ENCODE measurements at regions not wholly inside any gene's neighbourhood (a gene's known extent, or its start where the extent isn't known, plus 50 kb on each side); places are given as distances from the start of the nearest gene placed in this dataset.

DNA sequence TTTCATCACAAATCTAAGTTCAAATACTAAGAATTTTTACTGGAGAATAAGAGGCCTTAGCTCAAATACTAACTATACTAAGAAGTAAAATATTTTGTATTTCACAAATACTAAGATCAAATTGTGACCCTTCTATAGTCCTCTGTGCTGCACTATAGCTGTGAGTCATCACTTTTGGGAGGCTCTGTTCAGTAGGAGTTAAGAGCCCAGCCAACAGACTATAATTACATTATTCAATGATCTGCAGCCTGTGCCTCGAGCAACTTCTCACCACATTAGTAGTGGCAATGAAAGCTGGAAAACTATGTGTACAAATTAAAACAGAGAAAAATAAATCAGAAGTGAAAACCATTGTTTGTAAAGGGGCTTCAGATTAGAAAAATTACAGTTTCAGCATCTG lies 147.3 kb upstream of the GPC6 start:
- H3K27me3 ChIP-seq (replicated peaks in 1 of 4; ENCODE audit: control insufficient read depth in 3 of 4, extremely low read depth in 1 of 4, insufficient read depth in 3 of 4, low read length in 3 of 4), result no peaks in the 10 kb centered on the region
- TF ChIP-seq EP300 (IDR thresholded peaks at IDR 0.05; ENCODE audit: borderline replicate concordance in 1 of 2, low read depth in 2 of 2, low read length in 2 of 2), result no peak
- TF ChIP-seq CREB1 (IDR thresholded peaks at IDR 0.05), result no peak
- TF ChIP-seq HDAC6 (IDR thresholded peaks at IDR 0.05; ENCODE audit: low read depth, low read length), result no peak
- no peak for TF ChIP-seq JUND (IDR thresholded peaks at IDR 0.05; ENCODE audit: low read length)
- TF ChIP-seq SIN3A (conservative IDR thresholded peaks at IDR 0.05 in 1 of 2, IDR thresholded peaks at IDR 0.05 in 1 of 2; ENCODE audit: low read depth in 1 of 2, low read length in 2 of 2), result no peak
- TF ChIP-seq MAX (IDR thresholded peaks at IDR 0.05), result no peak
- TF ChIP-seq TAF7 (optimal IDR thresholded peaks at IDR 0.05; ENCODE audit: borderline replicate concordance, low read depth, low read length), result no peak
- no peak for TF ChIP-seq EZH2 (IDR thresholded peaks at IDR 0.05; ENCODE audit: low read depth, low read length, severe bottlenecking)
- TF ChIP-seq, protein P1, sequence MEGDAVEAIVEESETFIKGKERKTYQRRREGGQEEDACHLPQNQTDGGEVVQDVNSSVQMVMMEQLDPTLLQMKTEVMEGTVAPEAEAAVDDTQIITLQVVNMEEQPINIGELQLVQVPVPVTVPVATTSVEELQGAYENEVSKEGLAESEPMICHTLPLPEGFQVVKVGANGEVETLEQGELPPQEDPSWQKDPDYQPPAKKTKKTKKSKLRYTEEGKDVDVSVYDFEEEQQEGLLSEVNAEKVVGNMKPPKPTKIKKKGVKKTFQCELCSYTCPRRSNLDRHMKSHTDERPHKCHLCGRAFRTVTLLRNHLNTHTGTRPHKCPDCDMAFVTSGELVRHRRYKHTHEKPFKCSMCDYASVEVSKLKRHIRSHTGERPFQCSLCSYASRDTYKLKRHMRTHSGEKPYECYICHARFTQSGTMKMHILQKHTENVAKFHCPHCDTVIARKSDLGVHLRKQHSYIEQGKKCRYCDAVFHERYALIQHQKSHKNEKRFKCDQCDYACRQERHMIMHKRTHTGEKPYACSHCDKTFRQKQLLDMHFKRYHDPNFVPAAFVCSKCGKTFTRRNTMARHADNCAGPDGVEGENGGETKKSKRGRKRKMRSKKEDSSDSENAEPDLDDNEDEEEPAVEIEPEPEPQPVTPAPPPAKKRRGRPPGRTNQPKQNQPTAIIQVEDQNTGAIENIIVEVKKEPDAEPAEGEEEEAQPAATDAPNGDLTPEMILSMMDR (IDR thresholded peaks at IDR 0.05; ENCODE audit: control extremely low read depth in 1 of 3, insufficient read depth in 1 of 3, low read depth in 1 of 3, low read length in 3 of 3), result no peak
- TF ChIP-seq GABPA (IDR thresholded peaks at IDR 0.05; ENCODE audit: borderline replicate concordance, insufficient read depth, low read length), result no peak
- H3K27ac ChIP-seq (ENCODE audit: low read depth, low read length), result no peak overlapping the region
- H4K5ac ChIP-seq (ENCODE audit: insufficient read length, low read depth, low read length), result no peak overlapping the region
- no peaks in the 10 kb centered on the region for H3K23me2 ChIP-seq (ENCODE audit: low read depth, low read length)
- no peak overlapping the region for H4K91ac ChIP-seq (replicated peaks; ENCODE audit: insufficient read length, low read length)
- H3K14ac ChIP-seq (ENCODE audit: insufficient read length), result no peak overlapping the region
- H3K79me2 ChIP-seq (ENCODE audit: control insufficient read depth in 1 of 2, insufficient read depth in 2 of 2, low read length in 2 of 2), result no peaks in the 10 kb centered on the region
- no peaks in the 10 kb centered on the region for H3K36me3 ChIP-seq (ENCODE audit: control insufficient read depth in 2 of 4, insufficient read depth in 4 of 4, low read length in 3 of 4)
- H4K20me1 ChIP-seq (replicated peaks in 1 of 2; ENCODE audit: control insufficient read depth in 1 of 2, insufficient read depth in 2 of 2, low read length in 2 of 2), result no peaks in the 10 kb centered on the region
- no peak overlapping the region for H2BK120ac ChIP-seq (replicated peaks; ENCODE audit: low read depth, low read length)
- no peak overlapping the region for H2BK12ac ChIP-seq (ENCODE audit: low read depth, low read length)
- H2BK15ac ChIP-seq (ENCODE audit: low read length), result no peak overlapping the region
- H2AK5ac ChIP-seq (ENCODE audit: low read depth, low read length), result no peak overlapping the region
- no peaks in the 10 kb centered on the region for H3K4me1 ChIP-seq (replicated peaks in 1 of 4; ENCODE audit: control insufficient read depth in 3 of 4, insufficient read depth in 4 of 4, low read length in 3 of 4)
- H2BK20ac ChIP-seq (ENCODE audit: low read length), result no peak overlapping the region
- ChIA-PET POLR2A (ENCODE audit: partially characterized antibody) (no interaction called here), CTCF (ENCODE audit: partially characterized antibody) (interaction anchor here (1.1 kb wide), 1 partner anchor 8 kb away, joined by 3 read pairs; no protein-coding TSS in a partner anchor)
- no peak overlapping the region for H2BK5ac ChIP-seq (ENCODE audit: low read depth, low read length)
- H3K4me2 ChIP-seq (ENCODE audit: insufficient read depth in 1 of 2, low read depth in 2 of 2, low read length in 2 of 2), result no peak overlapping the region
- no peak for DNase-seq (ENCODE audit: low read depth in 1 of 2, low spot score in 2 of 2)
- no peaks in the 10 kb centered on the region for H3K79me1 ChIP-seq (ENCODE audit: low read depth, low read length)
- no peak overlapping the region for H3K4me3 ChIP-seq (ENCODE audit: extremely low read depth in 1 of 4, insufficient read depth in 2 of 4, low read depth in 3 of 4, low read length in 4 of 4)
- H3K9ac ChIP-seq (replicated peaks in 1 of 4; ENCODE audit: extremely low read depth in 1 of 4, low read depth in 3 of 4, low read length in 3 of 4), result no peak overlapping the region
- no peak overlapping the region for H4K8ac ChIP-seq (ENCODE audit: extremely low read depth, insufficient read depth, low read length)
- no peak overlapping the region for H3K56ac ChIP-seq (replicated peaks; ENCODE audit: insufficient read length, low read depth, low read length)
- no peak overlapping the region for H3K4ac ChIP-seq (replicated peaks; ENCODE audit: insufficient read length, low read depth, low read length)
- H2AFZ ChIP-seq (ENCODE audit: low read length), result no peak overlapping the region
- no peak overlapping the region for H3K18ac ChIP-seq (ENCODE audit: extremely low read depth, low read length)
- FAIRE-seq, result no peak
- 95% methylated on average over 1 of the region's 1 CpG; no CpG with 5 or more reads in 1 of the 2 experiments for WGBS, 2 experiments (ENCODE audit: extremely low coverage in 1 of 2, insufficient coverage in 1 of 2, insufficient read length in 1 of 2, insufficient replicate concordance in 2 of 2, low coverage in 1 of 2, low lambda C conversion rate in 2 of 2, missing lambda C conversion rate in 1 of 2)
- H3K23ac ChIP-seq (ENCODE audit: insufficient read length), result no peak overlapping the region
- no peaks in the 10 kb centered on the region for H3K9me3 ChIP-seq (ENCODE audit: insufficient read depth in 2 of 2, low read depth in 1 of 2, low read length in 1 of 2)
